HG02885 (cell line): ENCODE measurements at regions not wholly inside any gene's neighbourhood (a gene's known extent, or its start where the extent isn't known, plus 50 kb on each side); places are given as distances from the start of the nearest gene placed in this dataset.
"Not testable (repeated sequence)": the region's sequence is repeated elsewhere in the genome, so short reads cannot be mapped to it uniquely, and the experiment has no call there.

Experiments used
- ATAC-seq: cut with Tn5 transposase; IDR thresholded peaks from one replicate; pipeline ENCODE4 v1.9.1; 2021; ENCODE audit warnings: mild to moderate bottlenecking; ENCODE audit not compliant: unreplicated experiment, poor library complexity

- ATAC-seq = not testable (repeated sequence)
Observed at GRCh38 chr10:36769741-36770140, 355.7 kb upstream of the ANKRD30A start.

DNA sequence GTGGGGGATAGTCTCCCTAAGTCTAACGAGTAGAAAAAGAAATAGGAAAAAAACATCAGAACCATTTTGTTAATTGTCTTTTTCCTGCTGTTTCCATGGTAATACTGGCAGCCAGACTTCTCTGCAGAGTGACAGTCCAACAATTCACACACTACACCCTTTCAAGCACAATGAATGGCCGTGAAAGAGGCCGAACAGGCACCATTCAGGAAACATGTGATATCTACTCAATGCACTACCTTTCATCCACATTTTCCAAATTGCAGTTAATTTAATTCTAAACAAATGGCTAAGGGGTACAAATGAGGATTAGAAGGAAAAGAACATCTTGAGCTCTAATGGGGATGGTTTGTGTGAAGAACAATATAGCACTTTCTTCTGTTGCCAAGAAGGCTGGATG, 358.5 kb upstream of the ANKRD30A start:
- no peak for ATAC-seq

DNA sequence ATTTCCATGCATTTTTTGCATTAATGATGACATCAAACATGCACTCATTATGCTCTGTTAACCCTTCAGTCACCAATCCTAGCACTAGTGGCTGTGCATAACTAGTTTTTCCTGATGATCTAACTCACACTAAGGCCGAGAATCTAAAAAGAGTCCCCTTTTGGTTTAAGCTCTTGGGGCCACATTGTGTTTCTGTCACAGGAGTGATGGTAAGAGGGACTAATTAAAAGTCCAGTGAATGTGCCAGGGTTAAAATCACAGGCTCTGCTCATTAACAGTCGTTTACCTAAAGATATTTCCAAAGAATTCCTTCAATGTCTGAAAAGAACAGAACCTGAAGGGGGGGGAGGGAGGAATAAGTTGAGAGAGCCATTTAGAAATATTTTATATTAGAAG, 359.0 kb upstream of the ANKRD30A start:
- no peak for ATAC-seq

- ATAC-seq = no peak
Observed at GRCh38 chr10:36765782-36766414, 359.5 kb upstream of the ANKRD30A start.

- ATAC-seq = no peak
Observed at GRCh38 chr10:36764823-36765222, 360.6 kb upstream of the ANKRD30A start.

GRCh38 chr10:36761121-36761520, 364.3 kb upstream of the ANKRD30A start:
- ATAC-seq = no peak

- no peak for ATAC-seq
Observed at GRCh38 chr10:36759141-36759805, 366.1 kb upstream of the ANKRD30A start.

GRCh38 chr10:36748128-36748871, 377.1 kb upstream of the ANKRD30A start:
- no peak for ATAC-seq

GRCh38 chr10:36739884-36740445, 385.4 kb upstream of the ANKRD30A start:
- no peak for ATAC-seq

DNA sequence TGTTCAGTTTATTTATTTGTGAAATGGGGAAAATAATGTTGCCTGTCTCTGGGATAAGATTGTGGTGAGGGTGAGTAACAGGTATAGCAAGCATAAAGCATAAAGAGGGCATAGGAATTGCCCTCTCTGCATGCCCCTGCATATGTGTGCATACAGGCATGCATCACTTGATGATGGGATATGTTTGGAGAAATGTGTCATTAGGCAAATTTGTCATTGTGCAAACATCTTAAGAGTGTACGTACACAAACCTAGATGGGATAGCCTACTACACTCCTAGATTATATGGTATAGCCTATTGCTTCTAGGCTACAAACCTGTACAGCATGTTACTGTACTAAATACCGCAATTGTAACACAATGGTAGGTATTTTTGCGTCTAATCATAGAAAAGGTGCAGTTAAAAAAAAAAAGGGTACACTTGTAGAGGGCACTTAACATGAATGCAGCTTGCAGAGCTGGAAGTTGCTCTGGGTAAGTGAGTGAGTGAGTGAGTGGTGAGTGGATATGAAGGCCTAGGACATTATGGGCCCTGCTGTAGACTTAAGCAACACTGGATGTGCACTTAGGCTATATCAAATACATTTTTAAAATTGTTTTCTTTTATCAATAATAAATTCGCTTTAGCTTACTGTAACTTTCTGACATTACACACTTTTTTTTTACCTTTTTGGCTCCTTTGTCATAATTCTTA, 386.5 kb upstream of the ANKRD30A start:
- ATAC-seq = no peak

DNA sequence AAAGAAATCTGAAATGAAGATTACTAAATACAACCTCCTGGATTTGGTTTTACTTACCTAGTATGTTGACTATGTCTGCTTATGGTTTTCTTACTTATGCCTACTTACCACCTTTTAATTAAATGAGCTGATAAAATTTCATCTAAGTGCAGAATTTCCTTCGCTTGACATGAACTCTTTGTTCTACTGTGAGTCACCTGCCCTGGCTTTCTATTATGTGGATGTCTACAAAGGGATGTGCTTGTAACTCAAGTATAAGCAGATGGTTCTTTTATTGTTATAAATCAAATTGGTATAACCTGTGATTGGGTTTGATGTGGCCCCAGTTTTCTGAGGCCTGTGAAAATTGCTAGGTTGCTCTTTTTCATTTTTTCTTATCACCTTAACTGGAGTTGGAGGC, 389.1 kb upstream of the ANKRD30A start:
- ATAC-seq = no peak

DNA sequence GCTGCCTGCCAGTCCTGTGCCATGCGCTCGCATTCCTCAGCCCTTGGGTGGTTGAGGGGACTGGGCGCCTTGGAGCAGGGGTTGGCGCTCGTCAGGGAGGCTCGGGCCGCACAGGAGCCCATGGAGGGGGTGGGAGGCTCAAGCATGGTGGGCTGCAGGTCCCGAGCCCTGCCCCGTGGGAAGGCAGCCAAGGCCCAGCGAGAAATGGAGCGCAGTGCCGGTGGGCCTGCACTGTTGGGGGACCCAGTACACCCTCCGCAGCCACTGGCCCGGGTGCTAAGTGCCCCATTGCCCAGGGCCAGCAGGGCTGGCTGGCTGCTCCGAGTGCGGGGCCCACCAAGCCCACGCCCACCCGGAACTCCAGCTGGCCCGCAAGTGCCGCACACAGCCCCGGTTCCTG, 390.8 kb upstream of the ANKRD30A start:
- ATAC-seq = not testable (repeated sequence)

DNA sequence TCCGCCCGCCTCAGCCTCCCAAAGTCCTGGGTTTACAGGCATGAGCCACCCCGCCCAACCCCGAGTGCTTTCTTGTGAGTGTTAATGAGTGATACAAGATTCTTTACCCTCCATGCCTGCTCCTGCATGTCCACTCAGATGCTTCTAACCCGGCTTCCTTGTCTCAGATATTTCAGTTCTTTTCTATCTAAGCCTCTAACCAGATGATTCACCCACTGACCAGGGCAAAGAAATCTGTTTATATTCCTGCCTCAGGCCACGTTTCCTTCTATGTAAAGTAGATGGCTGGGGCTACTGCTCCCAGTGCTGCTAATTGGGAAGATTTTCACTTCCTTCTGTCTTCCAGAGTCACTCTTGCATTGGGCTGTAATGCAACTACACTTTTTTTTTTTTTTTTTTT, 395.1 kb upstream of the ANKRD30A start:
- no peak for ATAC-seq

GRCh38 chr10:36728626-36729025, 396.8 kb upstream of the ANKRD30A start:
- no peak for ATAC-seq

- ATAC-seq = no peak
Observed at GRCh38 chr10:36725581-36726520, 399.5 kb upstream of the ANKRD30A start.

- no peak for ATAC-seq
Observed at GRCh38 chr10:36722777-36723176, 402.6 kb upstream of the ANKRD30A start.

DNA sequence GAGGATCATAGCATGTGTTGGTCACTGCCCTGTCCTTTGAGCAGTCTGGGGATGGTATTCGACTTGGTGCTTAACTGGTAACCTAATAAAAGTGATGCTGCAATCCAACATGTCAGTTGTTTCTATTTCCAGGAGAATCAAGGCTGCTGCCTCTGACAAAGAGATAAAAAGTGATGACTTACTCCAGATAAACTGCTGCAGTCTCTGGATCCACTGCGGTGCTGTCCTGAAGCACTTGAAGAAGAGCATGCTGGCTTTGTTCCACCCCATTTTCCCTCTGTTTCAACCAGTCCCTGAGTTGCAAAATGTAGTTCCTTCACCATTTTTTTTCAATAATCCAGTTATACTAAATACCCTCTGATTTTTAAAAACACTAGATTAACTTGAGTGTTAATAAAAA, 403.5 kb upstream of the ANKRD30A start:
- ATAC-seq = no peak

GRCh38 chr10:36720895-36721294, 404.5 kb upstream of the ANKRD30A start:
- no peak for ATAC-seq

DNA sequence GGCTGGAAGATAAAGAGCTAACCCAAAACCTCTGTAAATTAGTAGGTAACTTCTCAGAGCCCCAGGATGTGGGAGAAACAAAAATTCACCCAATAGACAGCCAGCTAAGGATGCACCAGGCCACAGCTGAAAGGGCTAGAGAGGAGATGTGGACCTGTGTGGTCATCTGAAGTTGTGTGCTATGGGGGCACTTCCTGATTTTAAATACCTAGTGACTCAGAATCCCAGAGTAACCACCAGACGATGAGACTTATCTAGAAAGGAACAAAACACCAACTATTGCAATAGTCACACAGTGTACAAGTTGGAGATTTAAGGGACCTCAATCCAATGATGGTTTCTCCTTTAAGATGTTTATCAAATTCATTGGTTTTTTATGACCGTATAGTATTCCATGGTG, 408.3 kb upstream of the ANKRD30A start:
- ATAC-seq = no peak

GRCh38 chr10:36716291-36716690, 409.1 kb upstream of the ANKRD30A start:
- ATAC-seq = no peak
